ENCODE measurements at regions not wholly inside any gene's neighbourhood (a gene's known extent, or its start where the extent isn't known, plus 50 kb on each side); places are given as distances from the start of the nearest gene placed in this dataset.

DNA sequence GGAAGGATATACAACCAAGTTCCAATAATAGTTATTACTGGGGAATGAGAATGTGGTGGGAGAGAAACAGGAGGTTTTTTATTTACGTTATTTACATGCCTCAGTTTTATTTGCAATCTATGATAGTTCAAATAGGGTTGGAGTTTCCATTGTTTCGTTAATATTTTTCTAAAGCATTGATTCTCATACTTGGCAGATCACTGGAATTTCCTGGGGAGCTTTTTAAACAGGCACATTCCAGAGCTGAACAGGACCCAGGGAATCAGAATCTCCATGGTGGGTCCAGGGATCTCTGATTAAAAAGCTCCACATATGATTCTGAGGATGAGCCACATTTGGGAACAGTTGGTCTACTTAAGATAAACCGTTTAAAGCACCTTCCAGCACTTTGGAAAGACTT is 123.9 kb downstream of the IL20RB start:
- Histone ChIP-seq H4K91ac (ENCODE audit: insufficient read depth, low read depth, low read length) (no peak overlapping the region), H3K4me3 (ENCODE audit: insufficient read depth, low read depth, low read length) (no peak overlapping the region), H3K56ac (ENCODE audit: extremely low read depth, insufficient read depth, low read length) (no peak overlapping the region), H3K9ac (ENCODE audit: low read depth, low read length) (no peak overlapping the region), H3K4me1 (ENCODE audit: control insufficient read depth, insufficient read depth, low read length) (no peaks in the 10 kb centered on the region), H2BK120ac (ENCODE audit: low read depth, low read length) (no peak overlapping the region), H2AK9ac (replicated peaks; ENCODE audit: low read depth, low read length, poor library complexity) (no peak overlapping the region), H4K5ac (ENCODE audit: low read depth, low read length) (no peak overlapping the region), H2BK15ac (ENCODE audit: low read depth, low read length) (no peak overlapping the region), H4K20me1 (ENCODE audit: insufficient read depth, low read length) (no peaks in the 10 kb centered on the region), H3K36me3 (ENCODE audit: control insufficient read depth, insufficient read depth, low read length) (no peaks in the 10 kb centered on the region), H2BK5ac (ENCODE audit: low read depth, low read length, poor library complexity, severe bottlenecking) (no peak overlapping the region), H3K9me3 (ENCODE audit: control insufficient read depth, insufficient read depth, low read length) (no peaks in the 10 kb centered on the region), H3K9me1 (ENCODE audit: insufficient read depth, low read length) (no peaks in the 10 kb centered on the region), H2BK20ac (ENCODE audit: low read depth, low read length) (no peak overlapping the region), H3K4ac (ENCODE audit: low read depth, low read length) (no peak overlapping the region), H3K4me2 (ENCODE audit: low read depth, low read length) (no peak overlapping the region), H3K14ac (replicated peaks; ENCODE audit: low read depth, low read length) (no peak overlapping the region), H3K23ac (ENCODE audit: low read depth, low read length) (no peak overlapping the region), H2AK5ac (ENCODE audit: low read depth, low read length) (no peak overlapping the region), H3K27ac (ENCODE audit: insufficient read depth, low read length) (no peak overlapping the region), H3K18ac (ENCODE audit: low read depth, low read length) (no peak overlapping the region), H3K27me3 (ENCODE audit: control insufficient read depth, insufficient read depth, low read length) (no peaks in the 10 kb centered on the region; the same call in 1 of the 2 replicates), H2AFZ (replicated peaks; ENCODE audit: low read length, poor library complexity) (no peak overlapping the region), H3K79me1 (ENCODE audit: low read depth in 1 of 2, low read length in 2 of 2) (no peaks in the 10 kb centered on the region), H4K8ac (ENCODE audit: low read depth in 2 of 2, low read length in 2 of 2) (no peak overlapping the region)
- WGBS, 2 experiments (ENCODE audit: extremely low coverage in 2 of 2, insufficient read length in 1 of 2) = no CpG with 5 or more reads among the region's 3 CpGs
- BruUV-seq (replicated peaks) = no TSS peak
- ATAC-seq (ENCODE audit: low read depth) (no peak), DNase-seq (no peak)
- in situ Hi-C loops (cut with MboI; ENCODE audit: low sequenced_read_pairs) (no loop called here), intact Hi-C loops (cut with micrococcal nuclease) (no loop called here), dilution Hi-C loops (cut with HindIII; ENCODE audit: low sequenced_read_pairs, unreplicated experiment) (no loop called here)
- TF ChIP-seq RCOR1 (IDR thresholded peaks at IDR 0.05; ENCODE audit: insufficient replicate concordance, low read length) (no peak), MAFK (IDR thresholded peaks at IDR 0.05; ENCODE audit: low read depth, low read length) (no peak), ELK1 (IDR thresholded peaks at IDR 0.05; ENCODE audit: borderline replicate concordance, low read depth, low read length) (no peak), MAZ (IDR thresholded peaks at IDR 0.05; ENCODE audit: borderline replicate concordance, low read depth, low read length) (no peak), POLR2A (IDR thresholded peaks at IDR 0.05; ENCODE audit: low read depth, low read length) (no peak), CTCF (conservative IDR thresholded peaks at IDR 0.05; ENCODE audit: low read depth, low read length) (no peak), RAD21 (IDR thresholded peaks at IDR 0.05; ENCODE audit: low read length) (no peak), BHLHE40 (IDR thresholded peaks at IDR 0.05; ENCODE audit: low read depth, low read length) (no peak)
- CTCF ChIA-PET = interaction anchor here (0.6 kb wide), 1 partner anchor 305 kb away, joined by 3 read pairs; no protein-coding TSS in a partner anchor
- POLR2A ChIA-PET (ENCODE audit: unreplicated experiment) = no interaction called here
